Ascending aorta (tissue), 2 donors: ENCODE measurements at regions not wholly inside any gene's neighbourhood (a gene's known extent, or its start where the extent isn't known, plus 50 kb on each side); places are given as distances from the start of the nearest gene placed in this dataset.

ENCODE experiments used
- DNase-seq, 2 donors: peaks; one replicate each; pipeline ENCODE4 v3.0.0-alpha.2; 2019; ENCODE audit warnings: low spot score in 2 of 2
- H3K27ac ChIP-seq, 2 donors: fragments of 200-600 bp; sonication (generic); one replicate each; pipeline ENCODE4 v1.5.1; 2016 to 2017; ENCODE audit warnings: mild to moderate bottlenecking in 1 of 2
- H3K27me3 ChIP-seq: fragments of 200-600 bp; sonication (generic); one replicate; pipeline ENCODE4 v1.5.1; 2017
- H3K36me3 ChIP-seq, 2 donors: fragments of 200-600 bp; sonication (generic); one replicate each; pipeline ENCODE4 v1.5.1; 2016
- H3K4me1 ChIP-seq, 2 donors: fragments of 200-600 bp; sonication (generic); one replicate each; pipeline ENCODE4 v1.5.1; 2016 to 2017; ENCODE audit warnings: mild to moderate bottlenecking in 1 of 2
- H3K4me3 ChIP-seq, 2 donors: fragments of 200-600 bp; sonication (generic); one replicate each; pipeline ENCODE4 v1.5.1; 2016 to 2017; ENCODE audit warnings: mild to moderate bottlenecking in 1 of 2
- H3K9me3 ChIP-seq, 2 donors: fragments of 200-600 bp; sonication (generic); one replicate each; pipeline ENCODE4 v1.5.1; 2016
- CTCF ChIP-seq, 3 experiments: fragments of 200-600 bp in 2 of 3; fragments of 450-650 bp in 1 of 3; sonication (generic) in 2 of 3; IDR thresholded peaks; one replicate each; pipeline ENCODE4 v1.5.1; 2016 to 2019; ENCODE audit warnings: antibody characterized with exemption in 3 of 3, mild to moderate bottlenecking in 1 of 3, moderate library complexity in 1 of 3
- intact Hi-C: fragments of 100-400 bp; cut with DNase I; formaldehyde crosslinking; loops from one replicate; pipeline ENCODE4 v1.15.1; 2023

GRCh38 chr18:54532962-54533361 lies 58.1 kb upstream of the DYNAP start:
- intact Hi-C loops, result no loop called here
- DNase-seq, result no peak
- no peak overlapping the region for H3K27ac ChIP-seq
- TF ChIP-seq CTCF (IDR thresholded peaks at IDR 0.05), result no peak
- H3K4me1 ChIP-seq, result no peaks in the 10 kb centered on the region
- no peaks in the 10 kb centered on the region for H3K36me3 ChIP-seq
- no peaks in the 10 kb centered on the region for H3K27me3 ChIP-seq
- no peaks in the 10 kb centered on the region for H3K9me3 ChIP-seq
- H3K4me3 ChIP-seq, result no peak overlapping the region
